ENCODE measurements at regions not wholly inside any gene's neighbourhood (a gene's known extent, or its start where the extent isn't known, plus 50 kb on each side); places are given as distances from the start of the nearest gene placed in this dataset.

DNA sequence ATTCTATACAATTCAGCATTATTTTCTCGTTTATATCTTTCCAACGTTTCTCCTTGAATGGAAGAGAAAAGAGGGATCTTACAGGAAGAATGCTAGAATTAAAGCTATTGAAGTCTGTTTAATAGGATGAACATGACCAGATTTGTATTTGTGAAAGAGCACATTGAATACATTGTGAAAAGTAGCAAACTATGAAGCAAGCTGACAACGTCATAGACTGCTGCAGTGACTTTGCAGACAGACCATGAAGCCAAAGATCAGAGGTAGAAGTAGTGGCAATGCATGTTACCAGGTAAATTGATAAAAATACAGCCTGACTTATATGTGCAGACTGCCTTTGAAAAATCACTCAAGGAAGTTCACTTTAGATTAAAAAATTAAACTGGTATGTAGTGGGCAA is 146.1 kb downstream of the RASSF9 start:
- CTCF ChIA-PET, result no interaction called here
- no peaks in the 10 kb centered on the region for H3K9me3 ChIP-seq
- H3K27ac ChIP-seq, result no peak overlapping the region
- POLR2A ChIA-PET, result no interaction called here
- TF ChIP-seq RNF2 (IDR thresholded peaks at IDR 0.05; ENCODE audit: borderline replicate concordance, low read depth), result no peak
- TF ChIP-seq ZSCAN20 (CRISPR knock-in tag; IDR thresholded peaks at IDR 0.05), result no peak
- no peak for TF ChIP-seq RARB (CRISPR knock-in tag; IDR thresholded peaks at IDR 0.05)
- WGBS (ENCODE audit: missing lambda C conversion rate), result 39% methylated on average over 3 of the region's 3 CpGs
- no peaks in the 10 kb centered on the region for H3K4me1 ChIP-seq
- no peak for ATAC-seq
- H3K4me2 ChIP-seq, result no peak overlapping the region
- DNase-seq (ENCODE audit: low read depth in 1 of 2, low spot score in 1 of 2), result no peak
- FAIRE-seq, result no peak
- no peak overlapping the region for H3K4me3 ChIP-seq

DNA sequence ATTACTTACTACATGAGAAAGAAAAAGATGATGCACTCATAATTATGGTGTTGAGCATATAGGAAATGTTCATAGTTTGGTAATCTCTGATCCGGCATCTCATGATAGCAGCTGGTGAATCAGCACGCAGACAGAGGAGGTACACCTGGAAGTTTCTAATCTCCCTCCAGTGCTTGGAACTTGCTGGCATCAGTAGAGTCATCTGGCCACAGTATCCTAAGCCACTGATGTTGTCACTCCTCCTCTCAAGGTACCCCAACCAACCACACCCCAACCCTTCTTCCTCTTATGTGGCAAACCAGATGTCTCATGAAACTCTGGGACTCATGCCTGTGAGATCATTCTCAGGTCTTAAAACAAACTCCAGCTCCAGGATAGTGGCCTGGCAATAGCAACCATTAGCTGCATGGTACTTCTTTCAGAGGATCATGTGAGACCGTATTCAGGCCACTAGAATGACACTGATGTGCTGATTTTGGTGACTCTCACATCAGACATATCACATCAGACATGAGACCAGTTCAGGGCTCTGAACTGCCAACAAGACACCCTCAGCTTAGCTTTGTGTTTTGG is 143.0 kb downstream of the RASSF9 start:
- Histone ChIP-seq H3K9me3 (no peaks in the 10 kb centered on the region), H3K4me3 (no peak overlapping the region), H3K4me1 (no peaks in the 10 kb centered on the region), H3K27ac (no peak overlapping the region), H3K4me2 (no peak overlapping the region)
- CTCF ChIA-PET, result interaction anchor here (1.0 to 1.1 kb wide), 2 partner anchors 11 to 174 kb away, joined by 3 read pairs; no protein-coding TSS in a partner anchor
- DNase-seq (ENCODE audit: low read depth in 1 of 2, low spot score in 1 of 2) (no peak), ATAC-seq (no peak), FAIRE-seq (no peak)
- no peak for TF ChIP-seq JUNB (IDR thresholded peaks at IDR 0.05)
- TF ChIP-seq, protein P1, sequence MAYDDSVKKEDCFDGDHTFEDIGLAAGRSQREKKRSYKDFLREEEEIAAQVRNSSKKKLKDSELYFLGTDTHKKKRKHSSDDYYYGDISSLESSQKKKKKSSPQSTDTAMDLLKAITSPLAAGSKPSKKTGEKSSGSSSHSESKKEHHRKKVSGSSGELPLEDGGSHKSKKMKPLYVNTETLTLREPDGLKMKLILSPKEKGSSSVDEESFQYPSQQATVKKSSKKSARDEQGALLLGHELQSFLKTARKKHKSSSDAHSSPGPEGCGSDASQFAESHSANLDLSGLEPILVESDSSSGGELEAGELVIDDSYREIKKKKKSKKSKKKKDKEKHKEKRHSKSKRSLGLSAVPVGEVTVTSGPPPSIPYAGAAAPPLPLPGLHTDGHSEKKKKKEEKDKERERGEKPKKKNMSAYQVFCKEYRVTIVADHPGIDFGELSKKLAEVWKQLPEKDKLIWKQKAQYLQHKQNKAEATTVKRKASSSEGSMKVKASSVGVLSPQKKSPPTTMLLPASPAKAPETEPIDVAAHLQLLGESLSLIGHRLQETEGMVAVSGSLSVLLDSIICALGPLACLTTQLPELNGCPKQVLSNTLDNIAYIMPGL (CRISPR knock-in tag; IDR thresholded peaks at IDR 0.05; ENCODE audit: borderline replicate concordance), result no peak
- no peak for TF ChIP-seq HOXB5 (CRISPR knock-in tag; IDR thresholded peaks at IDR 0.05)
- no peak for TF ChIP-seq HEYL (CRISPR knock-in tag; IDR thresholded peaks at IDR 0.05)
- TF ChIP-seq KDM1A (IDR thresholded peaks at IDR 0.05; ENCODE audit: low read depth), result no peak
- TF ChIP-seq, protein P2, sequence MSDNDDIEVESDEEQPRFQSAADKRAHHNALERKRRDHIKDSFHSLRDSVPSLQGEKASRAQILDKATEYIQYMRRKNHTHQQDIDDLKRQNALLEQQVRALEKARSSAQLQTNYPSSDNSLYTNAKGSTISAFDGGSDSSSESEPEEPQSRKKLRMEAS (IDR thresholded peaks at IDR 0.05), result no peak
- no peak for TF ChIP-seq REST (IDR thresholded peaks at IDR 0.05)
- TF ChIP-seq RAD21 (conservative IDR thresholded peaks at IDR 0.05 in 1 of 2, IDR thresholded peaks at IDR 0.05 in 1 of 2), result no peak
- TF ChIP-seq NR3C1 (IDR thresholded peaks at IDR 0.05), result no peak
- TF ChIP-seq ZC3H11A (IDR thresholded peaks at IDR 0.05), result no peak
- TF ChIP-seq EHMT2 (IDR thresholded peaks at IDR 0.05; ENCODE audit: low read depth), result no peak
- no peak for TF ChIP-seq FOSL2 (IDR thresholded peaks at IDR 0.05)
- no peak for TF ChIP-seq FOSL2 (CRISPR knock-in tag; IDR thresholded peaks at IDR 0.05)
- TF ChIP-seq EP300 (IDR thresholded peaks at IDR 0.05), result no peak
- TF ChIP-seq EHF (CRISPR knock-in tag; IDR thresholded peaks at IDR 0.05), result no peak
- TF ChIP-seq TP53 (CRISPR knock-in tag; IDR thresholded peaks at IDR 0.05), result no peak
- no peak for TF ChIP-seq POLR2AphosphoS2 (conservative IDR thresholded peaks at IDR 0.05; ENCODE audit: low read length)
- TF ChIP-seq MAFK (IDR thresholded peaks at IDR 0.05; ENCODE audit: partially characterized antibody), result no peak
- TF ChIP-seq CBX2 (IDR thresholded peaks at IDR 0.05; ENCODE audit: borderline replicate concordance, low read depth), result no peak
- no peak for TF ChIP-seq ZSCAN20 (CRISPR knock-in tag; IDR thresholded peaks at IDR 0.05)
- 68% methylated on average over 3 of the region's 3 CpGs for WGBS (ENCODE audit: missing lambda C conversion rate)
- POLR2A ChIA-PET, result no interaction called here
